ENCODE measurements at regions not wholly inside any gene's neighbourhood (a gene's known extent, or its start where the extent isn't known, plus 50 kb on each side); places are given as distances from the start of the nearest gene placed in this dataset.

DNA sequence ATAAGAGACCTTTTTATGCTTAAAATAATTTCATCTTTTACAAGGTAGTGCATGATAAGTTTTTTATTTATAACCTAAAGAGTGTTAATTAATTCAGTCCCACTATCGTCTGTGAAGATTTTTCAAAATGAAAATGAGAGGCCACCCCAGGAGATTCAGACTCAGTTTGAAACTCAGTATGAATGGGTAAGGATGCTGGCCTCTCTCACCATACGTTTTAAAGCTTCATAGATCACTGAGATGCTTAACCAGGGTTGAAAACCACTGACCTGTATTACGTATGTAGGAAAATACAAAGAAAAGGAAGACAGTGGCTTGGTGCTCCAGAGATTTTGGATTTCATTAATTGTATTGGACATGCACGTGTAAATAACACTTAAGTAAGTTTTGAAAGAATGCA, 278.7 kb downstream of the FSIP2 start (continued):
- TF ChIP-seq, protein P1, sequence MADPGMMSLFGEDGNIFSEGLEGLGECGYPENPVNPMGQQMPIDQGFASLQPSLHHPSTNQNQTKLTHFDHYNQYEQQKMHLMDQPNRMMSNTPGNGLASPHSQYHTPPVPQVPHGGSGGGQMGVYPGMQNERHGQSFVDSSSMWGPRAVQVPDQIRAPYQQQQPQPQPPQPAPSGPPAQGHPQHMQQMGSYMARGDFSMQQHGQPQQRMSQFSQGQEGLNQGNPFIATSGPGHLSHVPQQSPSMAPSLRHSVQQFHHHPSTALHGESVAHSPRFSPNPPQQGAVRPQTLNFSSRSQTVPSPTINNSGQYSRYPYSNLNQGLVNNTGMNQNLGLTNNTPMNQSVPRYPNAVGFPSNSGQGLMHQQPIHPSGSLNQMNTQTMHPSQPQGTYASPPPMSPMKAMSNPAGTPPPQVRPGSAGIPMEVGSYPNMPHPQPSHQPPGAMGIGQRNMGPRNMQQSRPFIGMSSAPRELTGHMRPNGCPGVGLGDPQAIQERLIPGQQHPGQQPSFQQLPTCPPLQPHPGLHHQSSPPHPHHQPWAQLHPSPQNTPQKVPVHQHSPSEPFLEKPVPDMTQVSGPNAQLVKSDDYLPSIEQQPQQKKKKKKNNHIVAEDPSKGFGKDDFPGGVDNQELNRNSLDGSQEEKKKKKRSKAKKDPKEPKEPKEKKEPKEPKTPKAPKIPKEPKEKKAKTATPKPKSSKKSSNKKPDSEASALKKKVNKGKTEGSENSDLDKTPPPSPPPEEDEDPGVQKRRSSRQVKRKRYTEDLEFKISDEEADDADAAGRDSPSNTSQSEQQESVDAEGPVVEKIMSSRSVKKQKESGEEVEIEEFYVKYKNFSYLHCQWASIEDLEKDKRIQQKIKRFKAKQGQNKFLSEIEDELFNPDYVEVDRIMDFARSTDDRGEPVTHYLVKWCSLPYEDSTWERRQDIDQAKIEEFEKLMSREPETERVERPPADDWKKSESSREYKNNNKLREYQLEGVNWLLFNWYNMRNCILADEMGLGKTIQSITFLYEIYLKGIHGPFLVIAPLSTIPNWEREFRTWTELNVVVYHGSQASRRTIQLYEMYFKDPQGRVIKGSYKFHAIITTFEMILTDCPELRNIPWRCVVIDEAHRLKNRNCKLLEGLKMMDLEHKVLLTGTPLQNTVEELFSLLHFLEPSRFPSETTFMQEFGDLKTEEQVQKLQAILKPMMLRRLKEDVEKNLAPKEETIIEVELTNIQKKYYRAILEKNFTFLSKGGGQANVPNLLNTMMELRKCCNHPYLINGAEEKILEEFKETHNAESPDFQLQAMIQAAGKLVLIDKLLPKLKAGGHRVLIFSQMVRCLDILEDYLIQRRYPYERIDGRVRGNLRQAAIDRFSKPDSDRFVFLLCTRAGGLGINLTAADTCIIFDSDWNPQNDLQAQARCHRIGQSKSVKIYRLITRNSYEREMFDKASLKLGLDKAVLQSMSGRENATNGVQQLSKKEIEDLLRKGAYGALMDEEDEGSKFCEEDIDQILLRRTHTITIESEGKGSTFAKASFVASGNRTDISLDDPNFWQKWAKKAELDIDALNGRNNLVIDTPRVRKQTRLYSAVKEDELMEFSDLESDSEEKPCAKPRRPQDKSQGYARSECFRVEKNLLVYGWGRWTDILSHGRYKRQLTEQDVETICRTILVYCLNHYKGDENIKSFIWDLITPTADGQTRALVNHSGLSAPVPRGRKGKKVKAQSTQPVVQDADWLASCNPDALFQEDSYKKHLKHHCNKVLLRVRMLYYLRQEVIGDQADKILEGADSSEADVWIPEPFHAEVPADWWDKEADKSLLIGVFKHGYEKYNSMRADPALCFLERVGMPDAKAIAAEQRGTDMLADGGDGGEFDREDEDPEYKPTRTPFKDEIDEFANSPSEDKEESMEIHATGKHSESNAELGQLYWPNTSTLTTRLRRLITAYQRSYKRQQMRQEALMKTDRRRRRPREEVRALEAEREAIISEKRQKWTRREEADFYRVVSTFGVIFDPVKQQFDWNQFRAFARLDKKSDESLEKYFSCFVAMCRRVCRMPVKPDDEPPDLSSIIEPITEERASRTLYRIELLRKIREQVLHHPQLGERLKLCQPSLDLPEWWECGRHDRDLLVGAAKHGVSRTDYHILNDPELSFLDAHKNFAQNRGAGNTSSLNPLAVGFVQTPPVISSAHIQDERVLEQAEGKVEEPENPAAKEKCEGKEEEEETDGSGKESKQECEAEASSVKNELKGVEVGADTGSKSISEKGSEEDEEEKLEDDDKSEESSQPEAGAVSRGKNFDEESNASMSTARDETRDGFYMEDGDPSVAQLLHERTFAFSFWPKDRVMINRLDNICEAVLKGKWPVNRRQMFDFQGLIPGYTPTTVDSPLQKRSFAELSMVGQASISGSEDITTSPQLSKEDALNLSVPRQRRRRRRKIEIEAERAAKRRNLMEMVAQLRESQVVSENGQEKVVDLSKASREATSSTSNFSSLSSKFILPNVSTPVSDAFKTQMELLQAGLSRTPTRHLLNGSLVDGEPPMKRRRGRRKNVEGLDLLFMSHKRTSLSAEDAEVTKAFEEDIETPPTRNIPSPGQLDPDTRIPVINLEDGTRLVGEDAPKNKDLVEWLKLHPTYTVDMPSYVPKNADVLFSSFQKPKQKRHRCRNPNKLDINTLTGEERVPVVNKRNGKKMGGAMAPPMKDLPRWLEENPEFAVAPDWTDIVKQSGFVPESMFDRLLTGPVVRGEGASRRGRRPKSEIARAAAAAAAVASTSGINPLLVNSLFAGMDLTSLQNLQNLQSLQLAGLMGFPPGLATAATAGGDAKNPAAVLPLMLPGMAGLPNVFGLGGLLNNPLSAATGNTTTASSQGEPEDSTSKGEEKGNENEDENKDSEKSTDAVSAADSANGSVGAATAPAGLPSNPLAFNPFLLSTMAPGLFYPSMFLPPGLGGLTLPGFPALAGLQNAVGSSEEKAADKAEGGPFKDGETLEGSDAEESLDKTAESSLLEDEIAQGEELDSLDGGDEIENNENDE (IDR thresholded peaks at IDR 0.05; ENCODE audit: low read depth, low read length), result no peak
- TF ChIP-seq, protein P2, sequence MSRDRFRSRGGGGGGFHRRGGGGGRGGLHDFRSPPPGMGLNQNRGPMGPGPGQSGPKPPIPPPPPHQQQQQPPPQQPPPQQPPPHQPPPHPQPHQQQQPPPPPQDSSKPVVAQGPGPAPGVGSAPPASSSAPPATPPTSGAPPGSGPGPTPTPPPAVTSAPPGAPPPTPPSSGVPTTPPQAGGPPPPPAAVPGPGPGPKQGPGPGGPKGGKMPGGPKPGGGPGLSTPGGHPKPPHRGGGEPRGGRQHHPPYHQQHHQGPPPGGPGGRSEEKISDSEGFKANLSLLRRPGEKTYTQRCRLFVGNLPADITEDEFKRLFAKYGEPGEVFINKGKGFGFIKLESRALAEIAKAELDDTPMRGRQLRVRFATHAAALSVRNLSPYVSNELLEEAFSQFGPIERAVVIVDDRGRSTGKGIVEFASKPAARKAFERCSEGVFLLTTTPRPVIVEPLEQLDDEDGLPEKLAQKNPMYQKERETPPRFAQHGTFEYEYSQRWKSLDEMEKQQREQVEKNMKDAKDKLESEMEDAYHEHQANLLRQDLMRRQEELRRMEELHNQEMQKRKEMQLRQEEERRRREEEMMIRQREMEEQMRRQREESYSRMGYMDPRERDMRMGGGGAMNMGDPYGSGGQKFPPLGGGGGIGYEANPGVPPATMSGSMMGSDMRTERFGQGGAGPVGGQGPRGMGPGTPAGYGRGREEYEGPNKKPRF (IDR thresholded peaks at IDR 0.05; ENCODE audit: low read depth, low read length), result no peak
- TF ChIP-seq RBM39 (optimal IDR thresholded peaks at IDR 0.05; ENCODE audit: low read depth, low read length), result no peak
- no peak for TF ChIP-seq TAF7 (tag; IDR thresholded peaks at IDR 0.05)
- TF ChIP-seq, protein P3, sequence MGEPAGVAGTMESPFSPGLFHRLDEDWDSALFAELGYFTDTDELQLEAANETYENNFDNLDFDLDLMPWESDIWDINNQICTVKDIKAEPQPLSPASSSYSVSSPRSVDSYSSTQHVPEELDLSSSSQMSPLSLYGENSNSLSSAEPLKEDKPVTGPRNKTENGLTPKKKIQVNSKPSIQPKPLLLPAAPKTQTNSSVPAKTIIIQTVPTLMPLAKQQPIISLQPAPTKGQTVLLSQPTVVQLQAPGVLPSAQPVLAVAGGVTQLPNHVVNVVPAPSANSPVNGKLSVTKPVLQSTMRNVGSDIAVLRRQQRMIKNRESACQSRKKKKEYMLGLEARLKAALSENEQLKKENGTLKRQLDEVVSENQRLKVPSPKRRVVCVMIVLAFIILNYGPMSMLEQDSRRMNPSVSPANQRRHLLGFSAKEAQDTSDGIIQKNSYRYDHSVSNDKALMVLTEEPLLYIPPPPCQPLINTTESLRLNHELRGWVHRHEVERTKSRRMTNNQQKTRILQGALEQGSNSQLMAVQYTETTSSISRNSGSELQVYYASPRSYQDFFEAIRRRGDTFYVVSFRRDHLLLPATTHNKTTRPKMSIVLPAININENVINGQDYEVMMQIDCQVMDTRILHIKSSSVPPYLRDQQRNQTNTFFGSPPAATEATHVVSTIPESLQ (CRISPR knock-in tag; IDR thresholded peaks at IDR 0.05), result no peak
